ENCODE measurements at regions not wholly inside any gene's neighbourhood (a gene's known extent, or its start where the extent isn't known, plus 50 kb on each side); places are given as distances from the start of the nearest gene placed in this dataset.

DNA sequence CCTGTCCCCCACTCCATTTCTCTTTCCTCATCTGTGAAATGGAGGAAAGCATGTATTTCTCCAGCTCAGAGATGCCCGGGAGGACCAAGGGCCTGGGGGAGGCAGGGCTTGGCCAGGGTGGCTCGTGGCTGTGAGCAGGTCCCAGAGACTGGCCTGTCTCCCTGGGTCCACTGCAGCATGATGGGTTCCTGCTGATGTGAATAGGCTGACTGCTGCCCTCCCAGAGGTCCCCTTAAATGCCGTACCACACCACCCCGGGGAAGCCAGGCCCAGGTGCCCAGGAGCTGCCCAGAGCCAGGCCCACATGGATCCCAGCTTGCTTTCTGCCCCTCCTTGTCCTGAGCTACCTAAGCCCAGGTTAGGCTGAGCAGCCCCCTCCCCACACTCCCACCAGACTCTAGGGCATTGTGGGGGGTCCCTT is 158.2 kb upstream of the C14orf180 start:
- H3K27me3 ChIP-seq (ENCODE audit: control insufficient read depth, insufficient read depth, low read length): no peaks in the 10 kb centered on the region
- no CpG with 5 or more reads among the region's 4 CpGs for WGBS (ENCODE audit: insufficient coverage, insufficient read length)
- H3K9me3 ChIP-seq (ENCODE audit: control insufficient read depth, insufficient read depth, low read length): no peaks in the 10 kb centered on the region
- DNase-seq (ENCODE audit: low read depth, low spot score): no peak
- no peak overlapping the region for H3K27ac ChIP-seq (ENCODE audit: low read length)
- peaks cover 1% of the 10 kb centered on the region; the same call in 1 of the 2 replicates for H3K4me1 ChIP-seq (ENCODE audit: control insufficient read depth, insufficient read depth, low read length)
- no peak overlapping the region for H3K4me3 ChIP-seq (ENCODE audit: low read length)
- H3K36me3 ChIP-seq (ENCODE audit: control insufficient read depth, insufficient read depth, low read length): no peaks in the 10 kb centered on the region

DNA sequence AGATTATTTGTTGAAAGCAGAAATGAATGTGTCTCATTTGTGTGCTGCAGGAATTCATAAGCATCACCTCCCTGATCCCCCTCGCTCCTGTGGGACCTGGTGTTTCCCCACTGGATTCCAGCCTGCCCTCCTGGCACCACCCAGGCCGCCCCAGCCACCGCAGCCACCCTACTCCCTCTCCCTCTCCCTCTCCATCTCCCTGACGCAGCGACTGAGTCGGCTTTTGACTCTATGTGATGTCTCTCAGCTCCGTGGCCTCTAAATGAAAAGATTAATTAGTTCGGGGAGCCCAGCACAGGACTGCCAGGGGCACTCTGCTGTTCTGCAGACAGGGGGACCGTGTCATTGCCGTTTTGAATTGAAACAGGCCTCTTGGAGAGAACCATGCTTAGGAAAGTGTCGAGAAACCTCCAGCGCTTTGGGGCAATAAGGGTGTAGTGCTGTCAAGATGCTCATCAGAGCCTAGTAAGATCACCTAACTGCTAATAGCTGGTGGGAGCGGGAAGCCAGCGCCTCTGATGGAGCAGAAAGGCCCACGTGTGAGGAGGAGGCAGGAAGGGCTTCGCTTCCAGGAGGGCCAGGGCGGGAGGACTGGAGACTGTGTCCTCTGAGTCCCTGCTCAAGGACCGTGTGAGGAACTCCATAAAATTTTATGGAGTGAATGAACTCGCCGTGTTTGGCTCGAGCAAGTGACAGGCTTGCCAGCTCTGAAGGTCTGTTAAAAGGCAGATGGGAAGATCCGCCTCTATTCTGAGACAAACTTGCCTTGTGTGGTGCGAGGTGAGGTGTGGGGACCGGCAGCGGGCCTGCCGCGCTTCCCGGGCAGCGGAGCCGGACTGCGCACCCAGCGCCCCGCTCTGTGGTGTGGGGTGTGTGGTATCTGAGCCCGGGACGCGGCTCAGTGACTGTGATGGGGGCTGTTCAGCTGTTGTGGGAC is 157.4 kb upstream of the C14orf180 start:
- no peak for DNase-seq (ENCODE audit: low read depth, low spot score)
- no CpG with 5 or more reads among the region's 36 CpGs for WGBS (ENCODE audit: insufficient coverage, insufficient read length)
- Histone ChIP-seq H3K36me3 (ENCODE audit: control insufficient read depth, insufficient read depth, low read length) (no peaks in the 10 kb centered on the region), H3K27ac (ENCODE audit: low read length) (no peak overlapping the region), H3K9me3 (ENCODE audit: control insufficient read depth, insufficient read depth, low read length) (no peaks in the 10 kb centered on the region), H3K27me3 (ENCODE audit: control insufficient read depth, insufficient read depth, low read length) (no peaks in the 10 kb centered on the region), H3K4me3 (ENCODE audit: low read length) (no peak overlapping the region), H3K4me1 (ENCODE audit: control insufficient read depth, insufficient read depth, low read length) (peaks cover 1% of the 10 kb centered on the region; the same call in 1 of the 2 replicates)

DNA sequence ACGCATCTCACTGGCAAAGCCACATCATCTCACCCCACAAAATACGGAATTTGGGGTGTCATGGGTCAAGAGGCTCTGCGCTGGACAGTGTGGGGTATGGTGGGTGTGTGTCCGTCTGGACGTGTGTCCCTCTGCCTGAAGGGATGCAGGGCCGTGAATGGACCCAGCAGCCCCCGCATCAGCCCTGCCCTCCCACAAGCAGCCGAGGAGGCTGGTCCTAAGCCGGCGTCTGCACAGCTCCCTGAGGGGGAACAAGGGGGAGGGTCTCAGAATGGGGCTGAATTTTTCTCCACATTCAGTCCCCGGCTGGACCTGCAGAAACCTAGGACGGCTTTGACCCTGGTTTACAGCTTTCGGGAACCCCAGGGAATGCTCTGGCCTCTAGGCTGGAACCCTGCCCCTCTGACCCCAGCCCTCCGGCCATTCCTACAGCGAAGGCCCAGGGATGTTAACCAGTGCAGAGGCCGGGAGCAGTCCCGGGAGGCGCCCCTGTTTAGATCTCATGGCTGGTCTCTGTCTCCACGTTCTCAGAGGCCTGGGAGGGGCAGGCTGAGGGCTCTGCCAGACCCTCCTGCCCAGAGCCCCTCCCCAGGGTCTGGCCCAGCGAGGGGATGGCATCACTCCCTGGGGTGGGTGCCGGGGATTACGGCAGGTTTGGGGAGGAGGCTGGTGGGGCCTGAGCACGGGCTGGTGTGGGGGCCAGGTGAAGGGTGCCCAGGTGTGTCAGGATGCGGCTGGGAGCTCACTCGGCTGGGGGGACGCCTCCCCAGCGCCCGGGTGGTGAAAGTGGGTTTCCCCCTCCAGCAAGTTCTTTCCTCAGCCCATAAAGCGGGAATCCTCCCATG is 156.5 kb upstream of the C14orf180 start:
- no peaks in the 10 kb centered on the region for H3K9me3 ChIP-seq (ENCODE audit: control insufficient read depth, insufficient read depth, low read length)
- no CpG with 5 or more reads among the region's 29 CpGs for WGBS (ENCODE audit: insufficient coverage, insufficient read length)
- no peak overlapping the region for H3K27ac ChIP-seq (ENCODE audit: low read length)
- H3K27me3 ChIP-seq (ENCODE audit: control insufficient read depth, insufficient read depth, low read length): no peaks in the 10 kb centered on the region
- H3K4me1 ChIP-seq (ENCODE audit: control insufficient read depth, insufficient read depth, low read length): peaks cover 1% of the 10 kb centered on the region; the same call in 1 of the 2 replicates
- DNase-seq (ENCODE audit: low read depth, low spot score): no peak
- no peaks in the 10 kb centered on the region for H3K36me3 ChIP-seq (ENCODE audit: control insufficient read depth, insufficient read depth, low read length)
- no peak overlapping the region for H3K4me3 ChIP-seq (ENCODE audit: low read length)

- Histone ChIP-seq H3K27ac (ENCODE audit: low read length) (no peak overlapping the region), H3K27me3 (ENCODE audit: control insufficient read depth, insufficient read depth, low read length) (no peaks in the 10 kb centered on the region), H3K36me3 (ENCODE audit: control insufficient read depth, insufficient read depth, low read length) (no peaks in the 10 kb centered on the region), H3K4me3 (ENCODE audit: low read length) (no peak overlapping the region), H3K9me3 (ENCODE audit: control insufficient read depth, insufficient read depth, low read length) (no peaks in the 10 kb centered on the region), H3K4me1 (ENCODE audit: control insufficient read depth, insufficient read depth, low read length) (peaks cover 1% of the 10 kb centered on the region; the same call in 1 of the 2 replicates)
- DNase-seq (ENCODE audit: low read depth, low spot score): no peak
- WGBS (ENCODE audit: insufficient coverage, insufficient read length): no CpG with 5 or more reads among the region's 17 CpGs
Observed at GRCh38 chr14:104423701-104424405, 155.7 kb upstream of the C14orf180 start.

DNA sequence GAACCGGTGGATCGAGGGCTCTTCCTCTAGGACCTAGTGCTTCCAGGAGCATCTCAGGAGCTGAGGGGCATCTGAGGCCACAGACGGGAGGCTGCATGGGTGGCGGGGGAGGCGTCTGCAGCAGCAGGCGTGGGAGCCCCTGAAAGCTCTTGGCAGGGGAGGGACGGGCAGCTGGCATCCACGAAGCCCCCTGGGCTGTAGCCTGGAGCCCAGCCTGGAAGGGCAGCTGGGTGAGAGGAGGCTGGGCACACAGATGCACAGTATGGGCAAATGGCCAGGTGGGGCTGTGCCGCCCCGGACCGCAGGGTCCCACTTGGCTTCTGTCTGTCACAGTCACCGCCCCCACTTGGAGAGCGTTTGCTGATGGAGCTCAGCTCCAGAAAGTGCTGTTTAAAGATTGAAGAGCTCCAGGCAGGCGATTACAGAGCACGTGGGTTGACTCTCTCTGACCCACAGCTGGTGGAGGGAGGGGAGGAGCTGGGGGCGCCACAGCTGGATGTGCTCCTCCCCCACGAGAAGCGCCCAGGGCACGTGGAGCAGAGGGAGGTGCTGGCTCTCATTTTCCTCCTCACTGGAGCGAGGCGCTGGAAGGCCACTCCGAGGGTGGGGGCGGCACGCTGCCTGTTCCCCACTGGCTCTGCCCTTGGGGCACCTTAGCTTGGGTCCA is 155.0 kb upstream of the C14orf180 start:
- Histone ChIP-seq H3K4me1 (ENCODE audit: control insufficient read depth, insufficient read depth, low read length) (peaks cover 1% of the 10 kb centered on the region; the same call in 1 of the 2 replicates), H3K27ac (ENCODE audit: low read length) (no peak overlapping the region), H3K27me3 (ENCODE audit: control insufficient read depth, insufficient read depth, low read length) (no peaks in the 10 kb centered on the region), H3K36me3 (ENCODE audit: control insufficient read depth, insufficient read depth, low read length) (no peaks in the 10 kb centered on the region), H3K4me3 (ENCODE audit: low read length) (no peak overlapping the region), H3K9me3 (ENCODE audit: control insufficient read depth, insufficient read depth, low read length) (no peaks in the 10 kb centered on the region)
- no CpG with 5 or more reads among the region's 24 CpGs for WGBS (ENCODE audit: insufficient coverage, insufficient read length)
- DNase-seq (ENCODE audit: low read depth, low spot score): no peak

DNA sequence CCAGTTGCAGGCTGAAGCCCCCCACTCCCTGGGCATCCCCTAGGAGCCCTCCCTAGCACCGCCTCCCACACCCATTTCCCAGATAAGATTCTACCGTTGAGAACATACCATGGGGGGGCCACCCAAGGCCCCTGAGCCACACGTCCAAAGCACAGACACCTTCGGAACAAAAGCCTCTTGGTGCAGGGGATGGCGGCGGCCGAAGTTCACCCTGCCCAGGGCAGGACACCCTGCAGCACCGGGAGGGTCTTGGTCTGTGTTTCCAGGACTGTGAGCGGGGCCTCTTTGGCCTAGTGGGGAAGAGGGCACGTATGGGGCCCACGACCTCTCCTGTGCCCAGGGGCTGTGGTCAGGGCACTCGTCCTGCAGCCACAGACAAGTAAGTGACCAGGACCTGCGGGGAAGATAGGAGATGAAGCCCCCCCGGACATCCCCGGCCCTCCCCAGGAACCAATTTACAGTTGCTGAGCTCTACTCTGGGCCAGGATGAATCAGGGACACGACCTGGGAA is 154.3 kb upstream of the C14orf180 start:
- Histone ChIP-seq H3K9me3 (ENCODE audit: control insufficient read depth, insufficient read depth, low read length) (no peaks in the 10 kb centered on the region), H3K4me1 (ENCODE audit: control insufficient read depth, insufficient read depth, low read length) (peaks cover 1% of the 10 kb centered on the region; the same call in 1 of the 2 replicates), H3K4me3 (ENCODE audit: low read length) (no peak overlapping the region), H3K27ac (ENCODE audit: low read length) (no peak overlapping the region), H3K27me3 (ENCODE audit: control insufficient read depth, insufficient read depth, low read length) (no peaks in the 10 kb centered on the region), H3K36me3 (ENCODE audit: control insufficient read depth, insufficient read depth, low read length) (no peaks in the 10 kb centered on the region)
- no CpG with 5 or more reads among the region's 16 CpGs for WGBS (ENCODE audit: insufficient coverage, insufficient read length)
- no peak for DNase-seq (ENCODE audit: low read depth, low spot score)

- no peaks in the 10 kb centered on the region for H3K36me3 ChIP-seq (ENCODE audit: control insufficient read depth, insufficient read depth, low read length)
- no peaks in the 10 kb centered on the region for H3K27me3 ChIP-seq (ENCODE audit: control insufficient read depth, insufficient read depth, low read length)
- DNase-seq (ENCODE audit: low read depth, low spot score): no peak
- no peak overlapping the region for H3K27ac ChIP-seq (ENCODE audit: low read length)
- peaks cover 1% of the 10 kb centered on the region; the same call in 1 of the 2 replicates for H3K4me1 ChIP-seq (ENCODE audit: control insufficient read depth, insufficient read depth, low read length)
- H3K9me3 ChIP-seq (ENCODE audit: control insufficient read depth, insufficient read depth, low read length): no peaks in the 10 kb centered on the region
- WGBS (ENCODE audit: insufficient coverage, insufficient read length): no CpG with 5 or more reads among the region's 20 CpGs
- no peak overlapping the region for H3K4me3 ChIP-seq (ENCODE audit: low read length)
Observed at GRCh38 chr14:104425763-104426646, 153.6 kb upstream of the C14orf180 start.

- no peaks in the 10 kb centered on the region for H3K27me3 ChIP-seq (ENCODE audit: control insufficient read depth, insufficient read depth, low read length)
- H3K4me1 ChIP-seq (ENCODE audit: control insufficient read depth, insufficient read depth, low read length): peaks cover 1% of the 10 kb centered on the region; the same call in 1 of the 2 replicates
- no peak for DNase-seq (ENCODE audit: low read depth, low spot score)
- H3K36me3 ChIP-seq (ENCODE audit: control insufficient read depth, insufficient read depth, low read length): no peaks in the 10 kb centered on the region
- no peak overlapping the region for H3K27ac ChIP-seq (ENCODE audit: low read length)
- no CpG with 5 or more reads among the region's 21 CpGs for WGBS (ENCODE audit: insufficient coverage, insufficient read length)
- H3K4me3 ChIP-seq (ENCODE audit: low read length): no peak overlapping the region
- H3K9me3 ChIP-seq (ENCODE audit: control insufficient read depth, insufficient read depth, low read length): no peaks in the 10 kb centered on the region
Observed at GRCh38 chr14:104427131-104427851, 152.3 kb upstream of the C14orf180 start.

All from iPS DF 6.9 (cell line).